IPS-11a (cell line): ENCODE measurements at regions not wholly inside any gene's neighbourhood (a gene's known extent, or its start where the extent isn't known, plus 50 kb on each side); places are given as distances from the start of the nearest gene placed in this dataset.

ENCODE experiments used
- H3K4me3 ChIP-seq: one replicate; pipeline ENCODE4 v1.5.1; 2013; ENCODE audit warnings: low read depth, low read length, control low read depth

- H3K4me3 ChIP-seq, result no peak overlapping the region
Observed at GRCh38 chr21:31566611-31567010, 92.9 kb upstream of the SOD1 start.

- no peak overlapping the region for H3K4me3 ChIP-seq
Observed at GRCh38 chr21:31566064-31566463, 93.4 kb upstream of the SOD1 start.

DNA sequence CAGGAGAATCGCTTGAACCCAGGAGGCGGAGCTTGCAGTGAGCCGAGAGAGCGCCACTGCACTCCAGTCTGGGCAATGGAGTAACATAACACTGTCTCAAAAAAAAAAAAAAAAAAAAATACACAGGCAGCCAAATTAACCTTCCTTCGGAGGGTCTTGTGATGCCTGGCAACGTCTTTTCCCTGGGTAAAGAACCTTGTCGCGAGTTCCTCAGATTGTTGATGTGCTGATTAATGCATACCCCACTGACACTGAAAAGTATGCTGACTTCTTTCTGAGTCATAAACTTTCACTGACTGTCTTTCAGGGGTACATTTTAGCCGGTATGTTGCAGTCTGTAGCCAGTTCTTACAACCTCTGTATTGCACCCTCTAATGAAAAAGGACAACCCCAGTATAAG lies 95.1 kb upstream of the SOD1 start:
- no peak overlapping the region for H3K4me3 ChIP-seq

GRCh38 chr21:31560479-31560878 lies 99.0 kb upstream of the SOD1 start:
- H3K4me3 ChIP-seq, result no peak overlapping the region

GRCh38 chr21:31559368-31560119 lies 99.9 kb upstream of the SOD1 start:
- H3K4me3 ChIP-seq, result peak overlapping the region; percentile 86

GRCh38 chr21:31558962-31559367 lies 100.5 kb upstream of the SOD1 start:
- H3K4me3 ChIP-seq, result peak overlapping the region; percentile 86

DNA sequence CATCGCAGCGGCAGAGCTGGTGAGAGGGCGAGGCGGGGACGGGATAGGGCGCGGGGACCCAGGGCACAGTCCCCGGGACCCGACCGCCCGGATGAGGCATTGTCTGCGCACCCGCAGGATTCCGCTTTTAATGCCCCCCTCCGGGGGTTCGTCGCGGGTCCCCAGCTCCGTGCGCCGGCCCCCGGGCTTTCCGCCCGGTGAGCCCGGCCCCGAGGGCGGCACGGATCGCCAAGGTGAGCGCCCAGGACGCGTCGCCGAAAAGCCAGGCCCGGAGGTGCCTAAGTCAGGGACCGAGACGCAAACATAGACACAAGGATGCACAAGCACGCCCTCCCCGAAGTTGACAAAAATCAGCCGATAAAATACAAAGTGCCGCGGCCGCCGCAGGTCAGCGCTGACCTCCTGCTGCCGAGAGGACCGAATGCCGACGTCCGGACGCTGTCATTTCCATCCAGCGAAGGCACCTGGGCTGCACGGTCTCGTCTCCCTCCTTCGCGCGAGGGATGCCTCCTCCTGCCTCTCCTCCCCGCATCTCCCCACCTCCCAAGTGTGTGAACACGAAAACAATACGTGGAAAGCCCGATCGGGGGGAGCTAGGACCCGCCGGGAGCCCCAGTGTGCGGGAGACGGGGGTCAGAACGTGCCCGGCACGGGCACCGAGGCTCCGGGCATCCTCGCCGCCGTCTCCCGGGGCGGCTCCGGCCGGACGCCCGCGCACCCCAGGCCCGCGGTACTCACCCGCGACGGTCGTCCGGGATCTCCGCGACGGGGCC lies 101.1 kb upstream of the SOD1 start:
- peak overlapping the region; percentile 86 for H3K4me3 ChIP-seq

DNA sequence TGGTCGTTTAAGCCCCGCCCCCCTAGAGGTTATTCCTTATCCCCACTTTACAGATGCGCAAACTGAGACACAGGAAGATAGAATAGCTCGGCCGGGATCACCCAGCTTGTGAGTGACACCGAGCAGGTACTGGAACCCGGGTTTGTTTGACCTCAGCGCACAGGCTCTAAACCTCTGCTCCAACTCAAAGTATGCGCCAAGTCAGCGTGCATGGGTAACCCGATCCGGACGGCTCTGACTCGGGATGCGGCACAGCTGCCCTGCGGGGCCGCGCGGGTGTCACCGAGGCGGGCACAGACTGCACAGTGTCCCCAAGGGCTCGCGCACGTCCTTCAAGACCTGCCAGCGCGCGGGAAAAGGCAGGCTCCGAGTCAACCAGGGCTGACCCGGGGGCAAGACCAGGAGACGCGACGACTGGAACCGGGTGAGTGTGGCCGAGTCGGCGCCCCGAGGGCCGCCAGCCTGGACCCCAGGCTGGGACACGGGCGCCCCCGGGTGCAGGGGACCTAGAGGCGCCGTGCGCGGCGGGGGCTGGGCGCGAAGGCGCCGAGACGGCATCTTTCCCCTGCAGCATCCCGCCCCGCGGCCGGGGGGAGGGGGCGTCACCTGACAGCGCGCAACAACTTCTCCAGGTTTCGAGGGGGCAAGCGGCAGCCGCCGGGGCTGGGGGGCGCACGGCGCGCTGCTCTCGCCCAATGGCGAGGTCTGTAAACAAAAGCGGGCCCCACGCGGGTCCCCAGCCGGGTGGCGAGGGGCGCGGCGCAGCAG lies 101.9 kb upstream of the SOD1 start:
- H3K4me3 ChIP-seq, result peak overlapping the region; percentile 86

DNA sequence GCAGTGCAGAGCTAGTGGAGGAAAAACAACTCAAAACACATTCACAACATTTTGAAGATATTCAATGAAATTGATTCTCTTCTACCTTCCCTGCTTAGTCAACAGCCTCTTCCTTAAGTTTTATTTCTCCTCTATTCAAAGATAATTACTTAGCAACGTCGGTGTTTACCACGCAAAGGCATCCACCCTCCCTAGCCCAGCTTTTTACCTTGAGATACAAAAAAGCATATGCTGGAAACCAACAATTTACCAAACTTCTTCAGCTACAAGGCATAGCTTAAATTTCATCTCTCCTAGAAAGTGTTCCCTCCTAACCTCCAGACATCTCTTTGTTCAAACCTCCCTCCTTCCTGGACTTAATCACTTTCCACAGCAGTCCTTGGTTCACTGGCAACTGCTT lies 102.8 kb upstream of the SOD1 start:
- H3K4me3 ChIP-seq, result no peak overlapping the region

DNA sequence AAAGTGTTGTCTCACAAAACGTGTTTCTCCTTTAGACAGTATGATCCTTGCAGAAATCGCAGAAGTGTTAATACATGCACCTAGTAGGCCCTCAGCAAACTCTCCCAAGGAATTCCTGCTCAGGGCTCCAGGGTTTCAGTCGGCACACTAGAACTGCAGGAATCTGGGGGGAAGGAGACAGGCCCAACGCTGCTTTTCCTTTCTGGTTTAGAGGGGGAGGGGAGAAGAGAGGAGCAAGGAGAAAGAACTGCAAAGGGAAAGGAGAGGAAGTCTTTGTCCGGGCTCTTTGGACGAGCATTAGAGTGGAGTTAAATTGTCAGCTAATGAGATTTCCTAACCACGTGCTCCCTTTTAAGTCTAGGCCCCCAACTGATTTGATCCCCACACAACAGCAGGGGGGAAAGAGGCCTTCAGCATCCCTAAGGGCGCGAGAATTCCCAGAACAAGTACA lies 103.7 kb upstream of the SOD1 start:
- H3K4me3 ChIP-seq, result no peak overlapping the region

GRCh38 chr21:31554511-31555022 lies 104.9 kb upstream of the SOD1 start:
- no peak overlapping the region for H3K4me3 ChIP-seq

DNA sequence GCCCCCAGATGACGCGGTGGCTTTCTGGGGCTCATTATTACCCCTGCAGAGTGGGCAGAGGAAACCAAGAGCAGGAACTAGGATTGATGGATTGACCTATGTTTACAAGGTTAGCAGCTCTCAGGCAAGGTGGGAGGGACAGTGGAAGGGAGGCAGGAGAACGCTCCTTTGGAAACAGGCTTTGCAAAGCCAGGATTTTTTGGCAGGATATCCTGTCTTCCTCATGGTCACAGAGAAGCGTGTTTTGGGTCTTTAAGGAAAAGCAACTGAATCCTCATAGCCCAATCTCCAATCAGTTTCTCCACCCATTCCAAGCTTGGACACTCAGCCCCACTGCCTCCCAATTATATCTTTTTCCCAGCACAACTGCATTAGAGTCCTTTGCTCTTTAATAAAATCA lies 105.6 kb upstream of the SOD1 start:
- no peak overlapping the region for H3K4me3 ChIP-seq

- H3K4me3 ChIP-seq, result no peak overlapping the region
Observed at GRCh38 chr21:31553461-31553860, 106.0 kb upstream of the SOD1 start.

GRCh38 chr21:31552826-31553225 lies 106.7 kb upstream of the SOD1 start:
- H3K4me3 ChIP-seq, result no peak overlapping the region

DNA sequence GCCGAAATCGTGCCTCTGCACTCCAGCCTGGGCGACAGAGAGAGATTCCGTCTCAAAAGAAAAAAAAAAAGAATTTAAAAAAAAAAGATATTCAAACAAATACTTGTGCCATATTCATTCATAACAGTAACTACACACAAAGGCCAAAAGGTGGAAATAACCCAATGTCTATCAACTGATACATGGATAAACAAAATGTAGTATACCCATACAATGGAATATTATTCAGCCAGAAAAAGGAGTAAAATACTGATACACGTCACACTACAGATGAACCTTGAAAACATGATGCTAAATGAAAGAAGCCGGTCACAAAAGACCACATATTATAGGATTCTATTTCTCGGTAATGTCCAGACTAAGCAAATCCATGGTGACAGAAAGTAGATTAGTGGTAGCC lies 109.4 kb upstream of the SOD1 start:
- H3K4me3 ChIP-seq, result no peak overlapping the region

- no peak overlapping the region for H3K4me3 ChIP-seq
Observed at GRCh38 chr21:31548688-31549087, 110.8 kb upstream of the SOD1 start.

- no peak overlapping the region for H3K4me3 ChIP-seq
Observed at GRCh38 chr21:31546443-31547170, 112.9 kb upstream of the SOD1 start.

- H3K4me3 ChIP-seq, result no peak overlapping the region
Observed at GRCh38 chr21:31545036-31545435, 114.5 kb upstream of the SOD1 start.

GRCh38 chr21:31543191-31543590 lies 116.3 kb upstream of the SOD1 start:
- no peak overlapping the region for H3K4me3 ChIP-seq

- no peak overlapping the region for H3K4me3 ChIP-seq
Observed at GRCh38 chr21:31538816-31539215, 120.7 kb upstream of the SOD1 start.
